ENCODE measurements at regions not wholly inside any gene's neighbourhood (a gene's known extent, or its start where the extent isn't known, plus 50 kb on each side); places are given as distances from the start of the nearest gene placed in this dataset.
"Not testable (repeated sequence)": the region's sequence is repeated elsewhere in the genome, so short reads cannot be mapped to it uniquely, and the experiment has no call there.

DNA sequence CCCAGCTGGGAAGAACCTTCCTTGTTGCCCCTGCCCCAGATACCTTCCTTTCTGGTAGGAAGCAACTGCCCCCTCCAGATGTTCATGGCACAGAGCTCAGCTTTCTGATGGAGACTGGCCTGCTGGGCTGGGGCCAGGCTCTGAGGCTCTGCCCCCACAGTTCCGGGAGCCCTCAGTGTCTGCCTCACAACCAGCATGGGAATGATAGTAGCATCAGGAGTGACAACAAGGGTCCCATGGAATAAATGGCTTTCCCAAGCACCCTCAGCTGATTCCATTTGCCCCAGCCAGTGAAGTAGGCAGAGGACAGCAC, 65.6 kb upstream of the IQSEC1 start (continued):
- TF ChIP-seq, protein P1, sequence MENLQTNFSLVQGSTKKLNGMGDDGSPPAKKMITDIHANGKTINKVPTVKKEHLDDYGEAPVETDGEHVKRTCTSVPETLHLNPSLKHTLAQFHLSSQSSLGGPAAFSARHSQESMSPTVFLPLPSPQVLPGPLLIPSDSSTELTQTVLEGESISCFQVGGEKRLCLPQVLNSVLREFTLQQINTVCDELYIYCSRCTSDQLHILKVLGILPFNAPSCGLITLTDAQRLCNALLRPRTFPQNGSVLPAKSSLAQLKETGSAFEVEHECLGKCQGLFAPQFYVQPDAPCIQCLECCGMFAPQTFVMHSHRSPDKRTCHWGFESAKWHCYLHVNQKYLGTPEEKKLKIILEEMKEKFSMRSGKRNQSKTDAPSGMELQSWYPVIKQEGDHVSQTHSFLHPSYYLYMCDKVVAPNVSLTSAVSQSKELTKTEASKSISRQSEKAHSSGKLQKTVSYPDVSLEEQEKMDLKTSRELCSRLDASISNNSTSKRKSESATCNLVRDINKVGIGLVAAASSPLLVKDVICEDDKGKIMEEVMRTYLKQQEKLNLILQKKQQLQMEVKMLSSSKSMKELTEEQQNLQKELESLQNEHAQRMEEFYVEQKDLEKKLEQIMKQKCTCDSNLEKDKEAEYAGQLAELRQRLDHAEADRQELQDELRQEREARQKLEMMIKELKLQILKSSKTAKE (IDR thresholded peaks at IDR 0.05; ENCODE audit: low read depth, poor library complexity, severe bottlenecking) = no peak
- no peak for TF ChIP-seq ATF2 (IDR thresholded peaks at IDR 0.05; ENCODE audit: low read length)
- TF ChIP-seq BCL11A (IDR thresholded peaks at IDR 0.05; ENCODE audit: low read depth, low read length) = no peak
- no peak for TF ChIP-seq BACH1 (IDR thresholded peaks at IDR 0.05; ENCODE audit: borderline replicate concordance)

GRCh38 chr3:13137941-13138832, 65.0 kb upstream of the IQSEC1 start:
- RAD21 ChIA-PET (ENCODE audit: unreplicated experiment) = no interaction called here
- no peak for FAIRE-seq
- intact Hi-C loops (cut with micrococcal nuclease; ENCODE audit: unreplicated experiment) (no loop called here), in situ Hi-C loops (cut with MboI) (no loop called here)
- DNase-seq (ENCODE audit: low read depth, low spot score) = no peak
- H4K20me1 ChIP-seq (ENCODE audit: control insufficient read depth, insufficient read depth) = no peaks in the 10 kb centered on the region
- SMC1A ChIA-PET (ENCODE audit: uncharacterized antibody, unreplicated experiment) = no interaction called here
- no TSS peak for BruUV-seq (replicated peaks)
- POLR2A ChIA-PET = no interaction called here
- no peak overlapping the region for H3K27ac ChIP-seq (ENCODE audit: control insufficient read depth, insufficient read depth)
- TF ChIP-seq RELA (IDR thresholded peaks at IDR 0.05; ENCODE audit: borderline replicate concordance, partially characterized antibody) (no peak), SMAD5 (IDR thresholded peaks at IDR 0.05; ENCODE audit: low read depth) (no peak), POU2F2 (IDR thresholded peaks at IDR 0.05; ENCODE audit: borderline replicate concordance, low read depth, low read length) (no peak), IRF5 (IDR thresholded peaks at IDR 0.05; ENCODE audit: borderline replicate concordance) (no peak), SMAD1 (IDR thresholded peaks at IDR 0.05; ENCODE audit: low read depth, partially characterized antibody) (no peak)
- no peak for ATAC-seq
- 36% methylated on average over 18 of the region's 18 CpGs for WGBS (ENCODE audit: insufficient coverage, insufficient replicate concordance, low lambda C conversion rate, missing lambda C conversion rate)
- CTCF ChIA-PET = interaction anchor here (0.5 to 1.5 kb wide), 2 partner anchors 46 to 161 kb away, joined by 3 to 8 read pairs; no protein-coding TSS in a partner anchor
- H3K4me1 ChIP-seq (ENCODE audit: control insufficient read depth, insufficient read depth, low read length) = no peaks in the 10 kb centered on the region
- no peaks in the 10 kb centered on the region for H3K79me2 ChIP-seq (ENCODE audit: control insufficient read depth, insufficient read depth, low read length)
- no peak overlapping the region for H2AFZ ChIP-seq (ENCODE audit: control insufficient read depth, low read depth, low read length)
- no peaks in the 10 kb centered on the region for H3K9me3 ChIP-seq (replicated peaks; ENCODE audit: control insufficient read depth, insufficient read depth, low read length)
- no peak overlapping the region for H3K4me3 ChIP-seq
- no peak overlapping the region for H3K9ac ChIP-seq (ENCODE audit: control insufficient read depth, insufficient read depth, low read length)
- H3K4me2 ChIP-seq (ENCODE audit: control insufficient read depth, insufficient read depth) = no peak overlapping the region
- peaks cover 2 to 3% of the 10 kb centered on the region in 2 experiments; a peak in 3 of 4 replicates for H3K27me3 ChIP-seq (replicated peaks in 1 of 2; ENCODE audit: control insufficient read depth in 2 of 2, insufficient read depth in 2 of 2, low read length in 1 of 2)
- no peaks in the 10 kb centered on the region for H3K36me3 ChIP-seq (ENCODE audit: control insufficient read depth in 2 of 2, insufficient read depth in 2 of 2, low read length in 1 of 2)

DNA sequence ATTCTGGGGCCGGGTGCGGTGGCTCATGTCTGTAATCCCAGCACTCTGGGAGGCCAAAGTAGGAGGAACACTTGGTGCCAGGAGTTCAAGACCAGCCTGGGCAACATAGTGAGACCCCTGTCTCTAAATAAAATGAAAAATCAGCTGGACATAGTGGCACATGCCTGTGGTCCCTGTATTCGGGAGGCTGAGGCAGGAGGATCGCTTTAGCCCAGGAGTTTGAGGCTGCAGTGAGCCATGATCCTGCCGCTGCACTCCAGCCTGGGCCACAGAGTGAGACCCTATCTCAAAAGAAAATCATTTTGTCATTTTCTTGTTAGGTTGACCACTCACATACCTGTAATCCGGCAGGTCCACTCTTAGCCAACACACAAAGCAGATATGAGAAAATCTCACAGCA, 63.6 kb upstream of the IQSEC1 start:
- H2AFZ ChIP-seq (ENCODE audit: control insufficient read depth, low read depth, low read length); RAD21 ChIA-PET (ENCODE audit: unreplicated experiment); CTCF ChIA-PET; SMC1A ChIA-PET (ENCODE audit: uncharacterized antibody, unreplicated experiment); H3K9ac ChIP-seq (ENCODE audit: control insufficient read depth, insufficient read depth, low read length); DNase-seq (ENCODE audit: low read depth, low spot score); H3K4me1 ChIP-seq (ENCODE audit: control insufficient read depth, insufficient read depth, low read length); H3K4me3 ChIP-seq; intact Hi-C loops (cut with micrococcal nuclease; ENCODE audit: unreplicated experiment); in situ Hi-C loops (cut with MboI); H3K27me3 ChIP-seq (replicated peaks in 1 of 2; ENCODE audit: control insufficient read depth in 2 of 2, insufficient read depth in 2 of 2, low read length in 1 of 2); H3K27ac ChIP-seq (ENCODE audit: control insufficient read depth, insufficient read depth); POLR2A ChIA-PET; H3K9me3 ChIP-seq (replicated peaks; ENCODE audit: control insufficient read depth, insufficient read depth, low read length); H3K36me3 ChIP-seq (ENCODE audit: control insufficient read depth in 2 of 2, insufficient read depth in 2 of 2, low read length in 1 of 2); H4K20me1 ChIP-seq (ENCODE audit: control insufficient read depth, insufficient read depth); H3K4me2 ChIP-seq (ENCODE audit: control insufficient read depth, insufficient read depth); H3K79me2 ChIP-seq (ENCODE audit: control insufficient read depth, insufficient read depth, low read length); ATAC-seq; BruUV-seq (replicated peaks); FAIRE-seq: not testable (repeated sequence)
- WGBS (ENCODE audit: insufficient coverage, insufficient replicate concordance, low lambda C conversion rate, missing lambda C conversion rate) = 36% methylated on average over 6 of the region's 6 CpGs
